Ramos (cell line): ENCODE measurements at regions not wholly inside any gene's neighbourhood (a gene's known extent, or its start where the extent isn't known, plus 50 kb on each side); places are given as distances from the start of the nearest gene placed in this dataset.
"Not testable (repeated sequence)": the region's sequence is repeated elsewhere in the genome, so short reads cannot be mapped to it uniquely, and the experiment has no call there.

Source experiments
- in situ Hi-C: fragments of 300-500 bp; cut with MboI; formaldehyde crosslinking; loops from one replicate; pipeline ENCODE4 v1.14.3; 2022; ENCODE audit warnings: low sequenced_read_pairs; ENCODE audit not compliant: unreplicated experiment

DNA sequence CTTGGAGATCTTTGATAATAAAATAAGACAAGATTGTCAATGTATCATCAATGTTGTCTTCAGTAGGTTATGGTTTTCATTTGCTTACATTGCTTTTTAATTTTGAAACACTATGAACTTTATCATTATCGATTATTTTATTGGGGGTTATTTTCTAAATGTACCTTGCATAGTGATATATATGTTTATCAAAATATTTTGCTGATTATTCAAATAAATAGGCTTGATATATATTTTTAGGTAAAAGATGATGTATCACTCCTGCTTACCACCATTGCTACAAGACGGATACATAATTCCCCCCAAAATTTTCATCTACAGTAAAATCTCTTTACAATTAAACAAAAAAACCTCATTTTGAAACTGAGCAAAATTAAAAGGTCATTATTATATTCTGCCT lies 293.8 kb downstream of the SUCLG1 start:
- in situ Hi-C loops, result no loop called here

DNA sequence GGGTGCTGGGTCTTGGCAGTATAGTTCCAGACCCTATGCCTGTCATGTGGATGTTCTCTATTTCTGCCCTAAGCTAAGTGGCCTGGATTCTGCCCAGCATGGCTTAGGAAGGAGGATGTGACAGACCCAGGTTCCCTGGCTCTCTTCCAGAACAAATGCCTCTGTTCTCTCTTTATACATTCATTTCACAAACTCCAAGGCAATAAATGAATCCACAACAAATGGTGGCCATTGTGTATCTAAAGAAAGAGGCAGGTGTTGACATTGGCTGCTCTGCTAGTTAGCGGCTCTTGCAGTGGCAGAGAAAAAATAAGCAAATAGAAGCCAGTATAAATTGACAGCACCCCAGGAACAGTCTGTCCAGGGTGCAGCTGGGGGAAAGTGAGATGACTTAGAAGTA lies 298.6 kb downstream of the SUCLG1 start:
- in situ Hi-C loops, result no loop called here

DNA sequence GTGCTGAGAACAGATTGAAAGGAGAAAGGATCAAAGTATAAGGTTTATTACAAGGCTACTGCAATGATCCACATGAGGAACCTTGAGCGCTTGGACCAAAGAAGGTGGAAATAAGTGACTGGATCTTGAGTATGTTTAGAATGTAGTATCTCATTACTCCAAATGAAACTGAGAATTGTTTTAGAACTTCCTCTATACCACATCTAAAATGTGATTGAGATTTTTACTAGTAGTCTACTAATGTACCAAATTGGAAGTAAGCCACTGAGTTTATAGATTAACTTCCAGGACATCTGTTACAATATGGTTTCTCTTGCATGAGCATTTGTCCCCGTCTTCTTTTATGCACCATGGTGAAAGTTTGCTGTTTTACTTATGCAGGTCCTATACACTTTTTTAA lies 300.5 kb downstream of the SUCLG1 start:
- in situ Hi-C loops, result no loop called here

DNA sequence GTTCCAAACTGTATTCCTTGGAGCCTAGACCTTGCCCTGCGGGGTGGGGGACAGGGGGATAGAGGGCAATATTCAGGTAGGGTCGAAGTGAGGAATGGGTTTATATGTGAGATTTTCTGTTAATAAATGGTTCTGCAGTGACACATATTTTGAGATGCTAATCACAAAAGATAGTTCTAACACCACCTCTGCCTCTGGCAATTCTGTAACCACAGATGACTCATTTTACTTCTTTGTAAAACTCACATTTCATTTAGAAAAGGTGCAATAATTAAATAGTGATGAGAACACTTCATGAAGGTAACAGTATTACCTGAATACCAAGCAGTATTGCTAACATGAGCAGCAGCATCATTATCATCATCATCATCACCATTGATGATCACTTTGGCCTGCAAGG lies 306.6 kb downstream of the SUCLG1 start:
- in situ Hi-C loops, result no loop called here

DNA sequence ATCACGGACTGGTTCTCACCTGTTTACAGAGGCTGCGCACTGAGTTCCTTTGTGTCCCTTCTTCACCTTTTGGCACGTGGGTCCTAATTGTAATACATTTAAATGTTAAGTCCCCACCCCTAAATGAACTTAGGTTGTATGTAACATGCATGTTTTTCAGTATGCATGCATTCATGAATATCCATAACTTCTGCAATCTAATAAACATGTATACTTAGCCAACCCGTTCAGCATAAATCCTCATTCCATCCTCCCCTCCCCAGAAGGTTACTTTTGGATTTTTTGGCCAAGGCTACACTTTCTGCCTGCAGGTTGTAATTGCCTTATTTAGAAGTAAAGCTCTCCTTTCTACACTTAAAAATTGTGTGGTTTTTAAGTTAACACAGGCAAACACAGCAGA lies 314.7 kb downstream of the SUCLG1 start:
- in situ Hi-C loops, result no loop called here

DNA sequence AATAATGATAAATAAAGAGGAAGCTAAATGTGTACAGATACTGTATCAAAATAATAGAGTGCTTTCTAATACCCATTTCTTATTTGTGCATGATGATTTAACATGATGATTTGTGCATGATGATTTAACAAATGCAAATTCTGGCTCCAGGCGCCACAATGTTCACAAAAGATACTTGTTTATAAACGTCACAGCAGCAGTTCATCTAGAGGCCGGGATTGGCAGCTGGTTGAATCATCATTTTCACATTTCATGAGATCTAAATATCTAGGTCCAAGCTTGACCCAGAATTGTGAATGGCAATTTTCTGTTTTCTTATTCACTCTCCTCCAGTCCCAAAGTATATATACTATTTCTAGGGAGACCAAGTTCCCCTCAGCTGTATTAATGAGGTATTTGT lies 322.0 kb downstream of the SUCLG1 start:
- in situ Hi-C loops, result no loop called here

DNA sequence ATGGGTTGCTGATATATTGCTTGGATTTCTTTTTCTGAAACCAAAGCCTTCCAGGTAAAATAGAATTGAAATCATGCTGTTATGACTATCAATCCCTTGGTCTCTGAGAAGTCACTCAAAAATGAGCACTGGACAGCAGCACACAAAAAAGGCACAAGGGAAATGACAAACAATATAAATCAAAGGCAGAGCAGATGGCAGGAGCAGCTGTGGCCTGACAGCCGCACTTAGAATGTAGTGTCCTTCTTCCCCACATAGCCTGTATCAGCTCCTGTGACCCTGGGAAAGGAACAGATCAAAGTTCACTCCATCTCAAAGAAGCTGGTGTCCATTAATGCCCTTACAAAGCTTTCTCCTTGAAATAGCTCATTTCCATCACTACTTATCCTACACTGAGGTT lies 326.7 kb downstream of the SUCLG1 start:
- in situ Hi-C loops, result no loop called here

DNA sequence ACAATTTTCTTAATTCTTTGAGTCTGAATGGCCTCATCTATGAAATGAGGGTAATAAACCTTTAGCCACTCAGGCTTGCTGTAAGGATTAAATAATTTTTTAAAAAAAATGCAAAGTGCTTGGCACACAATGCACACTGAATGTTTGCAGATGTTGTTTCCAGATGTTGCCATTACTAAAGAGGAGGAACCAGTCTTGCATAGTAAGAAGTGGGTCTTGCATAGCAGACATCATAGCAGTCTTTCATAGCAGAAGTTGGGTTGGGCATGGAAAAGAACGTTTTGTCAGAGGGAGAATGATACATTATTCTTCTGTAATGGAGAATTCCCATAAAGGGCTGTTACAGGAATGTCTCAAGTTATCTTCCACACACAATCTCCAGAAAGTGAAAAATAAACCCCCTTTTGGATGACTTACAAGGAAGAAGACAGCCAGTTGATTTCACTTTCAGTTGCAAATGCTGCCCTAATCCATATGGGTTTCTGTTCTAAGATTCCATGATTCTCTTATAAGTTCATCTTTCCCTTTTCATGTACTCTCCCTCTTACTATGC lies 327.7 kb downstream of the SUCLG1 start:
- in situ Hi-C loops, result no loop called here

DNA sequence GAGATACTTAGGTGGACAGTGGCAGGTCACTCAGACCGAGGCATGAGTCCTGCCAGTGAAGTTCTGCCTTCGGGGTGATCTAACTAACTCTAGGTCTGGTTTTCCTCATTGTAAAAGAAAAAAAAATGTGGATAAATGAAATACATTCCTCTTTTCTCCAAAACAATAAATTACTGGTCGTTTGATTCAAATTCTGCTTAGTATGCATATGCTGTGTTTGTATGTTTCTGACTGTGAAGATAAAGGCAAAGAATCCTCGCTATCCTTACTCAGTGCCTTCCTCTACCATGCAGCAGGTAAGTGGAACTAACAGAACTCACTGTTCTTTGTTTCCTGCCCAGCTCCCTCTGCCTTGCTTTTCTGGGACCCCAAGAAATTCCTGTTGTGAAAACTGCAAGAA lies 330.1 kb downstream of the SUCLG1 start:
- in situ Hi-C loops, result no loop called here

DNA sequence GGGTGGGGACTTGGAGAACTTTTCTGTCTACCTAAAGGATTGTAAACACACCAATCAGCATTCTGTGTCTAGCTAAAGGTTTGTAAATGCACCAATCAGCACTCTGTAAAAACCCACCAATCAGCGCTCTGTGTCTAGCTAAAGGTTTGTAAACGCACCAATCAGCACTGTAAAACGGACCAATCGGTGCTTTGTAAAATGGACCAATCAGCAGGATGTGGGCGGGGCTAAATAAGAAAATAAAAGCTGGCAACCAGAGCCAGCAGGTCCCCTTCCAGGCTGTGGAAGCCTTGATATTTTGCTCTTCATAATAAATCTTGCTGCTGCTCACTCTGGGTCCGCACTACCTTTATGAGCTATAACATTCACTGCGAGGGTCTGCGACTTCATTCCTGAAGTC lies 331.3 kb downstream of the SUCLG1 start:
- in situ Hi-C loops, result not testable (repeated sequence)

DNA sequence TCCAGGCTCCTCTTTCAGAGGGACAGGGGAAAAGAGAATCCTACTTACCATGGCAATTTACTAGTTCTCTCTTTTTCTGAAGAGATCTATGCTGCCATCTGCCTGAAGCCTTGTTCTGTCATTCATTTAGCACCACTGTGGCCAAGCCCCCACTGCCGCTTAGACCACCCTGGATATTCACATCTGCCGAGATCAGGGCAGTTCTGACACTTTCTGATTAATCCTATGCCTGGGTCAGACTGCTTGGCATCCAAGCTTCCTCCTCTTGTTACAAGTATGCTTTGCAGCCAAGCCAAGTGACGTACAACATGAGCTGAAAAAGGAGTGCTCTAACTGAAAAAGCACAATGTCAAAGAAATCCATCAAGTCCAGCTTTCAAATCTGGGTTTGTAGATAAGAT lies 332.6 kb downstream of the SUCLG1 start:
- in situ Hi-C loops, result no loop called here

DNA sequence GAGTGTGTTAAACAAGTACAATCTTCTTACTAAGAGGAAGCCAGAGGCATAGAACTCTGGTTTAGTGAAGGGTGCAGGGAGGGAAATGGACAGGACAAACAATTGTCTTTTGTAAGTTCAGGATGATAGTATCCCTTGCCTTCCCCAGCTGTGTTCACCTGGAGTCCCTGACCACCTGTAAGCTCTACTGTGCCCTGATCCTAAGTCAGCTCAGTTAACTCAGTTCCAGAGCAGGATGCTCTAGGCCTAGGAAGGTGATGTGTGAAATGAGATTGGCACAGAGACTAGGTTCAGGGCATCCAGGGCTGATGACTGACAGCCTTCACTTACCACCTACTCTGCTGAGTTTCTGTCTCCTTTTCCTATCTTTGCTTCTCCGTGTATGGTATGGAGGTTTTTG lies 333.0 kb downstream of the SUCLG1 start:
- in situ Hi-C loops, result no loop called here

DNA sequence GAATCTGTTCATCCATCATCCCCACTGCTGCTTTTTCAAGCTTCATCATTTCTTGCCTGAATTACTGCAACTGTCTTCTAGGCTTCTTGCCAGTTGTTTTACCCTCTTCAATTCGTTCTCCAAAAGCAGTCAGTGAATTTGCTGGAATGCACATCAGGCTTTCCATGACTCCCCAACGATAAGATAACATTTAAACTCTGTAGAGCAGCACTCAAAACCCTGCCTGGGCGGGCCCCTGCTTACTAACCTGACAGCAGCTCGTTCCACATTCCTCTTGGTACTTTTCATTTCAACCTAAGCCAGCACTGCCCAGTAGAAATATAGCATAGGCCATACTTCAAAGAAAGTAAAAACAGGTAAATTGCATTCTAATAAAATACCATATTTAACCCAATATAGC lies 342.9 kb downstream of the SUCLG1 start:
- in situ Hi-C loops, result no loop called here

DNA sequence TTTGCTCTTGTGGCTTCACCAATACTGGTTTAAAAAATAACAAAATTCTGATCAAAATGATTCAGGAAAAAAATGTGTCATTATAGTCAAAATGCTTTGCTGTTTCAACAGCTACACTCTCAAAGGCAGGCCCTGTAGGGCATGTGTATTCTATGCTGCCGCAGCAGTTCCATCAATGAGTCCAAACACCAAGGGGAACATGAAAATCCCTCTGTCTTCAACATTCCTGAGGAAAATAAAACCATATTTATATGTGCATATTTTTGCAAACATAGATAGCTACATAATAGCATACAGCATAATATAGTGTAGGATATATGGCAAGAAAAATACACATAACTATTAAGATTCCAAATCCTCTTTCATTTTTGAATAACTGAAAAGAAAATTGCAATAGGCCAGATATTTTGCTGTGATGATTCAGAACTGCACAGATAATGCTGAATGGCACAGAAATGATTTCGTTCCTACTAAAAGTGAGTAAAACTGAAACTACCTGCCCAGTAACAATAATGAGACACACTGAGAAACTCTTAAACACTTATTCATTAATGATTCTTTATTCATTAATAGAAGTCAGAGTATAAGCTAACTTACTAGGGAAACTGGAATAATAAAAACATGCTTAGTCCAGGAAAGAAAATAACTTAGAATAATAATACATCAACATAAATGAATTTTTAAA lies 343.8 kb downstream of the SUCLG1 start:
- in situ Hi-C loops, result no loop called here

DNA sequence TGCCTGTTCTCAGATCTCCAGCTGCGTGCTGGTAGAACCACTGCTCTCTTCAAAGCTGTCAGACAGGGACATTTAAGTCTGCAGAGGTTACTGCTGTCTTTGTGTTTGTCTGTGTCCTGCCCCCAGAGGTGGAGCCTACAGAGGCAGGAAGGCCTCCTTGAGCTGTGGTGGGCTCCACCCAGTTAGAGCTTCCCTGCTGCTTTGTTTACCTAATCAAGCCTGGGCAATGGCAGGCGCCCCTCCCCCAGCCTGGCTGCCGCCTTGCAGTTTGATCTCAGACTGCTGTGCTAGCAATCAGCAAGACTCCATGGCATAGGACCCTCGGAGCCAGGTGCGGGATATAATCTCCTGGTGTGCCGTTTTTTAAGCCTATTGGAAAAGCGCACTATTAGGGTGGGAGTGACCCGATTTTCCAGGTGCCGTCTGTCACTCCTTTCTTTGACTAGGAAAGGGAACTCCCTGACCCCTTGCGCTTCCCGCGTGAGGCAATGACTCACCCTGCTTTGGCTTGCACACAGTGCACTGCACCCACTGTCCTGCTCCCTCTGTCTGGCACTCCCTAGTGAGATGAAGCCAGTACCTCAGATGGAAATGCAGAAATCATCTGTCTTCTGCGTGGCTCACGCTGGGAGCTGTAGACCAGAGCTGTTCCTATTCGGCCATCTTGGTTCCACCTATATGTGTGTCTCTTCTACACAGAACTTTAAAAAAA lies 355.1 kb downstream of the SUCLG1 start:
- in situ Hi-C loops, result not testable (repeated sequence)

DNA sequence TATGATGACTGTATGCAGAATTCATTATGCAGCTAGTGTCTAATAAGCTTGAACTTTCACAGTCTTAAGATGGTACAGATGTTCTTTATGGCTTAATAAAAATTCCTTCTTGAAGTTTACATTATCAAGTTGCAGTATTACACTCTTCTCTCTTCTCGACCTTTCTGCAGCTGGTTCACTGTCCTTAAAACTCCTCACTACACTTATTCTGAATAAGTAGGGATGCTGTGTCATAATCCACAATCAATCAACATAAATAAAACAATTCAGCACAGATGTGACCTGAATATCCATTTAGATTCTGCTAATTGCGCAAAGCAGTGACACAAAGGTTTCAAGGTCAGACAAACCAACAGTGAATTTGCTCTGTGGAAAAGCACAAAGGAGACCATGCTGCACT lies 356.8 kb downstream of the SUCLG1 start:
- in situ Hi-C loops, result no loop called here

DNA sequence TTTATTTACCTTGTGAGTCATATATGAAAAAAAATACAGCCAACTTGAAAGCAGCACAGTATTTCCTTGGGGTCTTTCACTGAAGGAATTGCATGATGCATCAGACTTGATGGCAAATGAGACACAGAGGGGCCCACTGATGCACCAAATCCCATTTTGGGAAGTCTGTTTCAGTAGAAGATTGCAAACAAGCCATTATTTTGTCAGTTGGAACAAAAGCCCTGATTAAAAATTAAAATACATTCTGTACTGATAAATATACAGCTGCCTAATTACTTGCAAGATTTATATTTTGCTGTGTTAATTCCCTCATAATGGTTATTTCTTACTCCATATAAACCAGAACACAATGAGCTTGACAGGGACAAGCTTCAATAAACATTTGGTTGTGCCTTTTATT lies 370.4 kb downstream of the SUCLG1 start:
- in situ Hi-C loops, result no loop called here

DNA sequence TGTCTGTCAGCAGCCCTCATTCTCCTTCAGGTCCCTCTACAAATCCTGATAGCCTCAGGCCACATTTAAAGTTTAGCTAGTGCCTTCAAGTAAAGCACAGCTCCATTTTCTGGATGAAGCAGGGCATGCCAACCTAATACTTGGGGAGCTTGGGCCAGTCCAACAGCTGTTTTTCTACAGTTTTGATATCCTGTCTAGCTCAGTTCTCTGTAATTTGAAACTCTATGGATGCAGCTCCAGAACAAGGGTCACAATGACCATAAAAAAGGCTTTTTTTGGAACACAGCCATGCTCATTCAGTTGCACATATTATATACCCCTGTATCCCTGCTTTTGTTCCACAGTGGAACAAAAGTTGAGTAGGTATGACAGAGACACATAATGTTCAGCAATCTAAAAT lies 373.5 kb downstream of the SUCLG1 start:
- in situ Hi-C loops, result no loop called here

DNA sequence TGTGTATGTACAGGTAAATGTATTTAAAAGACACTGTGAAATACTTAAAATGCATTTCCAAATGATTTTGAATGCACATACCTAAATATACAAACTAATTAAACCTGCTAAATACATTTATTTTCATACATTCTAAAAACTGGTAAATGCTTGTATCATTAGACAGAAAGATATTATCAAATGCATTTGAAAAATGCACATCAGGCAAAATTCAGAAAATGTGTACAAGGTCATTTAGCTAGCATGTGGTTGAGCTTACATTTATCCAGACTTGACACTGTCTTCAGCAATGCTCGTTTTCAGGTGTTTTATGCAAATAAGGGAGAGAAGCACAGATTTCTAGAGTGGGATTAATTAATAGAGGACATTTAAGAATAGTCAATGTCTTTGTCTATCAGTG lies 374.2 kb downstream of the SUCLG1 start:
- in situ Hi-C loops, result no loop called here

DNA sequence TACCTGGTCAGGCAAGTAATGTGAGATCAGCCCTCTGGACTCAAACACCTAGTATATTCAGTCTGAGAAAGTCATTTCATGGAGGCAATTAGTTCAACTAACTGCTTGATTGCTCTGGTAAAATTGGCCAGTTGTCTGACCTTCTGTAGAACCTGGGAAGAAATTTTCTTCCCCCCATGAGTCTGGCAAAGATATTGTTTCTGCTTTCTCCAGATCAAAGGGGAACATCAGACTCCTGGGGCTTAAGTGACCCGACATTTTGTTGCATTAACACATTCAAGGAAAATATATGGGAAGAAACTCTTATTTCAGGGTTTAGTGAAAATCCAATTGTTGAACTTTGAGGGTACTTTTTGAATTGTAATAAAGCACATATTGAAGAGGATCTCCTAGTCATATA lies 375.1 kb downstream of the SUCLG1 start:
- in situ Hi-C loops, result no loop called here

DNA sequence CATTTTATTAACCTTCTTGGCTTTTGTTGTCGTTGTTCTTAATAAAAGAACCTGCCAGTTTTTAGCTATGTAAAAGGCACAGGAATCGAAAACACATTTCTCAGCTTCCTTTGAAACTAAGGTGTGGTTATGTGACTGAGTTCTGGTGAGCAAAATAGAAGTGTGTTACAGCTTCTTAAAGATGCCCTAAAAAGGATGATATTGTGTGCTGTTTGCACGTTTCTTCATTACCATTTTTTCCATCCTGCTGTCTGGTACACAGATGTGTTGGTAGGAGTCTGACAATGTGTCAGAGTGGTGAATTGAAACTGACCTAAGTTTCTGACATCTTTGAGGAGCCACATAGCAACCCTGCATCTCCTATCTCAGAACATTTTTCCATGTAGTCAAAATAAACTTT lies 380.6 kb downstream of the SUCLG1 start:
- in situ Hi-C loops, result no loop called here

DNA sequence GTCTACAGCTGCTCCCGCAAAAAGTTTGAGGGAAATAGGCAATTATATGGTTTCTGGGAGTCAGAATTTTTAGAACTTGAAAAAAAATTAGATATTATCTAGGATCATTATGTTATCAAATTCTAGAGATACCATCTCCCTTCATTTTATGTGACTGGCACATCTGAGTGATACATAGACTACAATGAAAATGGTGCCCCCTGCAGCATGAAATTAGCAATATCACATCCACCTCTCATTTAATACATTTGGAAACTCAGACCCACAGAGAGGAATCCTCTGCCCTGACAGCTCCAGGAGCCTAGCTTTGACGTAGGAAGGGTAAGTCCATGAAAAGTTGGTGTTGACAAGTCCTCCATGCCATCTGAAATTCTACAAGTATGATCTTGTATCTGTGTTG lies 381.6 kb downstream of the SUCLG1 start:
- in situ Hi-C loops, result no loop called here
